Ovary (tissue), 7 donors: ENCODE measurements at regions not wholly inside any gene's neighbourhood (a gene's known extent, or its start where the extent isn't known, plus 50 kb on each side); places are given as distances from the start of the nearest gene placed in this dataset.

Experiments
- DNase-seq, 5 donors: peaks; one replicate each; pipeline ENCODE4 v3.0.0-alpha.2; 2019 to 2020
- H3K27ac ChIP-seq, 2 donors: fragments of 200-600 bp; one replicate each; pipeline versions ENCODE4 v1.5.1 to v1.8.0; 2019 to 2022
- H3K27me3 ChIP-seq: fragments of 200-600 bp; one replicate; pipeline ENCODE4 v1.8.0; 2022
- H3K36me3 ChIP-seq: fragments of 200-600 bp; sonication (generic); one replicate; pipeline ENCODE4 v1.5.1; 2019
- H3K4me1 ChIP-seq: one replicate; pipeline ENCODE4 v1.8.1; 2013; ENCODE audit warnings: mild to moderate bottlenecking, moderate library complexity; ENCODE audit not compliant: insufficient read depth
- H3K4me3 ChIP-seq: fragments of 200-600 bp; sonication (generic); one replicate; pipeline ENCODE4 v1.5.1; 2017
- H3K9me3 ChIP-seq, 2 donors: fragments of 200-600 bp in 1 of 2; sonication (generic) in 1 of 2; one replicate each; pipeline versions ENCODE4 v1.5.1 to v1.8.1; 2013 to 2019; ENCODE audit warnings: mild to moderate bottlenecking in 1 of 2, moderate library complexity in 1 of 2
- EP300 ChIP-seq: sonication (generic); formaldehyde crosslinking; IDR thresholded peaks from one replicate; pipeline ENCODE4 v1.6.1; 2017; ENCODE audit warnings: antibody characterized with exemption
- POLR2A ChIP-seq: fragments of 450-650 bp; IDR thresholded peaks from one replicate; pipeline ENCODE4 v1.6.1; 2017; ENCODE audit warnings: antibody characterized with exemption, mild to moderate bottlenecking, moderate library complexity
- WGBS, 3 donors: extraction: QIAGEN DNeasy Blood & Tissue Kit in 1 of 3; methylation state at CpG; one replicate each; pipeline versions ENCODE4 v1.1.5 to v1.1.7; 2013 to 2017; 5-methylcytosine and 5-hydroxymethylcytosine counted together
- intact Hi-C, 4 donors: fragments of 100-400 bp; cut with DNase I; formaldehyde crosslinking; loops; one replicate each; pipeline versions ENCODE4 v1.11.0 to v1.15.1; 2022 to 2023
- TF ChIP-seq, protein P1 (sequence below), 3 donors: fragments of 450-650 bp in 2 of 3; fragments of 200-600 bp in 1 of 3; IDR thresholded peaks; one replicate each; pipeline versions ENCODE4 v1.5.1 to v1.8.0; 2016 to 2022; ENCODE audit warnings: antibody characterized with exemption in 3 of 3, mild to moderate bottlenecking in 1 of 3
- donor health status: DM: no; HTN: no; CAD: no; lungs with moderate emphysema.
- donor health status: DM: no; HTN: no; CAD: no.
- donor health status: Bipolar disorder and iron deficiency.
- donor health status: DM: no; HTN: no; CAD: no.
- donor health status: DM: yes; HTN: yes; CAD: no.

DNA sequence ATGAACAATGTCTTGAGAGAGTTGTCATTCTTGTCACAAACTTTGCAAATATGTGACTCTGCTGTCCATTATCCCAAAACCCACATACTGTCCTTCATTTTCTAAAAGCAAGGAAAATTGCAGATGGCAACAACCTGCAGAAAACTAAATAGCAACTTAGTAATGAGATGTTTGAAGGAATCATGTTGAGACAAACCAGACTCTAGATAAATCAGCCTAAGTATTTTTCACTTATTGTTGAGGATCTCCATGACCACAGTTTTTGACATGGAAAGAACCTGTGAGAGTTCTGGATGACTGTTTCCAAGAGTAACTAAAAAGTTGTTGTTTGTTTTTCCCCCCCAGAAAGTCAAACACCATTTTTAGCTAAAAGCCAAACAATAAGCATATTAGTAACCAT, 535.2 kb upstream of the ZNF608 start:
- Histone ChIP-seq H3K27ac (no peak overlapping the region), H3K36me3 (no peaks in the 10 kb centered on the region), H3K27me3 (no peaks in the 10 kb centered on the region), H3K9me3 (no peaks in the 10 kb centered on the region), H3K4me1 (no peaks in the 10 kb centered on the region), H3K4me3 (no peak overlapping the region)
- DNase-seq, result no peak
- intact Hi-C loops, result no loop called here
- TF ChIP-seq, protein P1, sequence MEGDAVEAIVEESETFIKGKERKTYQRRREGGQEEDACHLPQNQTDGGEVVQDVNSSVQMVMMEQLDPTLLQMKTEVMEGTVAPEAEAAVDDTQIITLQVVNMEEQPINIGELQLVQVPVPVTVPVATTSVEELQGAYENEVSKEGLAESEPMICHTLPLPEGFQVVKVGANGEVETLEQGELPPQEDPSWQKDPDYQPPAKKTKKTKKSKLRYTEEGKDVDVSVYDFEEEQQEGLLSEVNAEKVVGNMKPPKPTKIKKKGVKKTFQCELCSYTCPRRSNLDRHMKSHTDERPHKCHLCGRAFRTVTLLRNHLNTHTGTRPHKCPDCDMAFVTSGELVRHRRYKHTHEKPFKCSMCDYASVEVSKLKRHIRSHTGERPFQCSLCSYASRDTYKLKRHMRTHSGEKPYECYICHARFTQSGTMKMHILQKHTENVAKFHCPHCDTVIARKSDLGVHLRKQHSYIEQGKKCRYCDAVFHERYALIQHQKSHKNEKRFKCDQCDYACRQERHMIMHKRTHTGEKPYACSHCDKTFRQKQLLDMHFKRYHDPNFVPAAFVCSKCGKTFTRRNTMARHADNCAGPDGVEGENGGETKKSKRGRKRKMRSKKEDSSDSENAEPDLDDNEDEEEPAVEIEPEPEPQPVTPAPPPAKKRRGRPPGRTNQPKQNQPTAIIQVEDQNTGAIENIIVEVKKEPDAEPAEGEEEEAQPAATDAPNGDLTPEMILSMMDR (IDR thresholded peaks at IDR 0.05), result no peak
- TF ChIP-seq EP300 (no peak), POLR2A (no peak)

GRCh38 chr5:125283372-125283771, 536.9 kb upstream of the ZNF608 start:
- TF ChIP-seq EP300, result no peak
- TF ChIP-seq, protein P1 (IDR thresholded peaks at IDR 0.05), result no peak

DNA sequence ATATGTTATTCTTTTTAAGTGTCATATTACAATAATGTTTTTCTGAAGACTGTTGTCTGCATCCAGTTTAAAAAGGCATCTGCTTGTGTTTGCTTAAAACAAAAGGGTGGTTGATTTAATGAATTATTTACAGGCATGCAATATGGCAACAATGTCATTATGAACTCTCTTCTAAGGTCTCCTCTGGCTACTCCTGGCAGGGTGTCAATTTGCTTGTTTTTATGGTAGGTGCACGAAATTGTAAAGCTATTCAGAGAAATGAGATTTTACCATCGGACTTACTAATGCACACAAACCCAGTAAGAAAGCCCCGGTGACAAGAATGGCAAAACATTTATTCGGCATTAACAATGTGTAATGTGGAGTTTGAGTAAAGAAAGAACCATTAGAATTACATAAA, 539.8 kb upstream of the ZNF608 start:
- no peaks in the 10 kb centered on the region for H3K27me3 ChIP-seq
- intact Hi-C loops, result no loop called here
- no peak for DNase-seq
- no peak overlapping the region for H3K27ac ChIP-seq
- no peaks in the 10 kb centered on the region for H3K9me3 ChIP-seq
- H3K4me1 ChIP-seq, result no peaks in the 10 kb centered on the region
- WGBS, 3 donors, result 83 to 90% (median 88%) methylated on average over 4 of the region's 4 CpGs
- no peak overlapping the region for H3K4me3 ChIP-seq
- TF ChIP-seq EP300 (no peak), POLR2A (no peak)
- TF ChIP-seq, protein P1 (IDR thresholded peaks at IDR 0.05), result no peak
- no peaks in the 10 kb centered on the region for H3K36me3 ChIP-seq

More at GRCh38 chr5:125283372-125283771, 536.9 kb upstream of the ZNF608 start:
- no peak for DNase-seq
- Histone ChIP-seq H3K36me3 (no peaks in the 10 kb centered on the region), H3K9me3 (no peaks in the 10 kb centered on the region), H3K4me3 (no peak overlapping the region), H3K27me3 (no peaks in the 10 kb centered on the region), H3K4me1 (no peaks in the 10 kb centered on the region), H3K27ac (no peak overlapping the region)
- intact Hi-C loops, result no loop called here
- WGBS, 3 donors, result 84 to 88% (median 87%) methylated on average over 2 of the region's 2 CpGs

GRCh38 chr5:125289606-125290005, 543.2 kb upstream of the ZNF608 start:
- no peak for DNase-seq
- H3K9me3 ChIP-seq, result no peaks in the 10 kb centered on the region
- intact Hi-C loops, result no loop called here
- H3K4me1 ChIP-seq, result no peaks in the 10 kb centered on the region
- H3K27ac ChIP-seq, result no peak overlapping the region
- H3K4me3 ChIP-seq, result no peak overlapping the region
- TF ChIP-seq POLR2A (no peak), EP300 (no peak)
- no peaks in the 10 kb centered on the region for H3K27me3 ChIP-seq
- H3K36me3 ChIP-seq, result no peaks in the 10 kb centered on the region

GRCh38 chr5:125290935-125291334, 544.5 kb upstream of the ZNF608 start:
- 74 to 79% (median 76%) methylated on average over 5 of the region's 5 CpGs for WGBS, 3 donors
- intact Hi-C loops, result no loop called here

More at GRCh38 chr5:125290935-125291334, 544.5 kb upstream of the ZNF608 start:
- Histone ChIP-seq H3K4me3 (no peak overlapping the region), H3K27me3 (no peaks in the 10 kb centered on the region), H3K36me3 (no peaks in the 10 kb centered on the region), H3K4me1 (no peaks in the 10 kb centered on the region), H3K27ac (no peak overlapping the region), H3K9me3 (no peaks in the 10 kb centered on the region)
- DNase-seq, result no peak
- TF ChIP-seq, protein P1 (IDR thresholded peaks at IDR 0.05), result no peak
- TF ChIP-seq EP300 (no peak), POLR2A (no peak)
